ENCODE measurements at regions not wholly inside any gene's neighbourhood (a gene's known extent, or its start where the extent isn't known, plus 50 kb on each side); places are given as distances from the start of the nearest gene placed in this dataset.
A peak's percentile ranks its signal among the peaks of the same experiment; 100 is the strongest.

GRCh38 chr14:55500219-55500701, 59.8 kb upstream of the TBPL2 start:
- H3K4me3 ChIP-seq (ENCODE audit: low read depth, low read length) = no peak overlapping the region
- no peak for TF ChIP-seq CTCF (IDR thresholded peaks at IDR 0.05; ENCODE audit: low read depth, low read length)
- DNase-seq (ENCODE audit: low read depth, low spot score) = no peak
- in situ Hi-C loops (cut with HindIII; ENCODE audit: low sequenced_read_pairs) = no loop called here

- DNase-seq (ENCODE audit: low read depth, low spot score) = no peak
- H3K4me3 ChIP-seq (ENCODE audit: low read depth, low read length) = no peak overlapping the region
- TF ChIP-seq CTCF (IDR thresholded peaks at IDR 0.05; ENCODE audit: low read depth, low read length) = no peak
- in situ Hi-C loops (cut with HindIII; ENCODE audit: low sequenced_read_pairs) = no loop called here
Observed at GRCh38 chr14:55500708-55501107, 60.3 kb upstream of the TBPL2 start.

- in situ Hi-C loops (cut with HindIII; ENCODE audit: low sequenced_read_pairs) = no loop called here
- DNase-seq (ENCODE audit: low read depth, low spot score) = no peak
- no peak for TF ChIP-seq CTCF (IDR thresholded peaks at IDR 0.05; ENCODE audit: low read depth, low read length)
- H3K4me3 ChIP-seq (ENCODE audit: low read depth, low read length) = no peak overlapping the region
Observed at GRCh38 chr14:55502746-55503284, 62.4 kb upstream of the TBPL2 start.

DNA sequence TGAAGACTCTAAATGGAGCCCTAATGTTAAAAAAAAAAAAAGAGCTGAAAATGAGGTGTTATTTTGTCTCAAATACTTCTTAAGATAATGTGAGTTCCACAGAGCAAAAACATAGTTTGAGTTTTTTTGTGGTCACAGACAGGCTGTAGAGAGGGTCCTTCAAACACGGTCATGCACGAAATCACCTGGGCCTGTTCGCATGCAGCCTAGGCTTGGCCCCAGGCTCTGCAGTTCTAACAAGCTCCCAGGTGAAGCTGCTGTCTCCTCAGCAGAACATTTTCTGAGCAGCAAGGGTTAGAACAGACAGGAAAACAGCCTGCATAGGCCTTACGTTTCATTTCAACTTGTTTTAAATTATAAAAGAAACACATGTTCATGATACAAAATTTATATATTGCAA, 65.4 kb upstream of the TBPL2 start:
- no peak overlapping the region for H3K4me3 ChIP-seq (ENCODE audit: low read depth, low read length)
- in situ Hi-C loops (cut with HindIII; ENCODE audit: low sequenced_read_pairs) = no loop called here
- no peak for DNase-seq (ENCODE audit: low read depth, low spot score)
- TF ChIP-seq CTCF (IDR thresholded peaks at IDR 0.05; ENCODE audit: low read depth, low read length) = no peak

DNA sequence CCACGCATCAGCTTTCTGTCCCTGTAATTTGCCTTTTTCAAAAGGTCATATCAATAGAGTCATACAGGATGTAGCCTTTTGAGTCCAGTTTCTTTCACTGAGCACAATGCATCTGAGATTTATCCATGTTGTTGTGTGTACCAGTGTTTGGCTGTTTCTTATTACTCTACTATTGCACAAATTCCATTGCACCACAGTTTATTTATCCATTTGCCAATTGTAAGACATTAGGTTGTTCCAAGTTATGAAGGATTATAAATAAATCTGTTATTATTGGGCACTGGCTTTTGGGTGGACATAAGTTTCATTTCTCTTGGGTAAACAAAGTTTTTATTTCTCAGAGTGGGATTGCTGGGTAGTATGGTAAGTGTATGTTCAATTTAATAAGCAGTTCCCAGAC, 68.3 kb upstream of the TBPL2 start:
- DNase-seq (ENCODE audit: low read depth, low spot score) = no peak

DNA sequence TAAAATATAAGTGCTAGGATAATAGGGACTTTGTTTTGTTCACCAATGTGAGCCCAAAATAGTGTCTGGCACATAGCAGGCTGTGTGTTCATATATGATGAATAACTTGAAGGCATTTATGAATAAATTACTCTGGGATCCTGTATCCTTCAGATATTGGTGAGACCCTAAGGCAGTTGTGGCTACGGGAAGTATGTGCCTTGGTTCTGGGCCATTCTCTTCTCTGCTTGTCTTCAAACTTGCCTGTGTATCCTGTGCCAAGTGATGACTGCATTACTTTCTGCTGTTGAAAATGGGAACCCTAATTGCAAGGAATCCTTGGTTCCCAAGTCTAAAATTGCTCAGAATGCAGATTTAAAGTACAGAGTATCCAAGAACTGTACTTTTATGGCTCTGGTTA, 67.6 kb upstream of the KTN1 start:
- in situ Hi-C loops (cut with HindIII; ENCODE audit: low sequenced_read_pairs) = no loop called here
- DNase-seq (ENCODE audit: low read depth, low spot score) = peak; percentile 47
- no peak overlapping the region for H3K4me3 ChIP-seq (ENCODE audit: low read depth, low read length)

More for the DNA sequence above, 68.3 kb upstream of the TBPL2 start:
- no peak overlapping the region for H3K4me3 ChIP-seq (ENCODE audit: low read depth, low read length)
- no peak for TF ChIP-seq CTCF (IDR thresholded peaks at IDR 0.05; ENCODE audit: low read depth, low read length)
- in situ Hi-C loops (cut with HindIII; ENCODE audit: low sequenced_read_pairs) = no loop called here

More for the DNA sequence above, 67.6 kb upstream of the KTN1 start:
- no peak for TF ChIP-seq CTCF (IDR thresholded peaks at IDR 0.05; ENCODE audit: low read depth, low read length)

All from astrocyte of the spinal cord (primary cell).